Fibroblast of the aortic adventitia (primary cell): ENCODE measurements at regions not wholly inside any gene's neighbourhood (a gene's known extent, or its start where the extent isn't known, plus 50 kb on each side); places are given as distances from the start of the nearest gene placed in this dataset.

Source experiments
- DNase-seq: peaks from one replicate; pipeline ENCODE4 v3.0.0-alpha.2; 2010; ENCODE audit warnings: low read depth
- H3K4me3 ChIP-seq: 2 replicates; pipeline ENCODE4 v1.5.1; 2011; ENCODE audit warnings: low read depth, mild to moderate bottlenecking, control low read depth, low read length, moderate library complexity
- TF ChIP-seq, protein P1 (sequence below): IDR thresholded peaks from 2 replicates; pipeline ENCODE4 v1.5.1; 2011; ENCODE audit warnings: mild to moderate bottlenecking, low read length, control low read depth, inconsistent platforms; ENCODE audit not compliant: insufficient read depth

DNA sequence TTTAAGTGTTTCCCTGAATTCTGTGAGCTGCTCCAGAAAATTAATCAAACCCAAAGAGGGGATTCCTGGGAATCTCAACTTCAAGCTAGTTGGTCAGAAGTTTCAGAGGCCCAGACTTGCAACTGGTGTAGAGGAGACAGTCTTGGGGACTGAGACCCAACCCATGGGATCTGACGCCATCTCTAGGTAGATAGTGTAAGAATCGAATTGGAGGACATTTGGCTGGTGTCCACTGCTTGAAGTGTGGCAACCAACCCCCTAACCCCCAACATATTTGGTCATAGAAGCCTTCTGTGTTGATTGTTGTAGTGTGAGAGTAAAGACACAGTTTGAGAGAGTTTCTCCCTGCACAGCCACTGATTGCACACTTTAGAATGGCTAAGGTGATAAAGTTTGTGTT lies 103.5 kb upstream of the CARMIL1 start:
- no peak for DNase-seq
- TF ChIP-seq, protein P1, sequence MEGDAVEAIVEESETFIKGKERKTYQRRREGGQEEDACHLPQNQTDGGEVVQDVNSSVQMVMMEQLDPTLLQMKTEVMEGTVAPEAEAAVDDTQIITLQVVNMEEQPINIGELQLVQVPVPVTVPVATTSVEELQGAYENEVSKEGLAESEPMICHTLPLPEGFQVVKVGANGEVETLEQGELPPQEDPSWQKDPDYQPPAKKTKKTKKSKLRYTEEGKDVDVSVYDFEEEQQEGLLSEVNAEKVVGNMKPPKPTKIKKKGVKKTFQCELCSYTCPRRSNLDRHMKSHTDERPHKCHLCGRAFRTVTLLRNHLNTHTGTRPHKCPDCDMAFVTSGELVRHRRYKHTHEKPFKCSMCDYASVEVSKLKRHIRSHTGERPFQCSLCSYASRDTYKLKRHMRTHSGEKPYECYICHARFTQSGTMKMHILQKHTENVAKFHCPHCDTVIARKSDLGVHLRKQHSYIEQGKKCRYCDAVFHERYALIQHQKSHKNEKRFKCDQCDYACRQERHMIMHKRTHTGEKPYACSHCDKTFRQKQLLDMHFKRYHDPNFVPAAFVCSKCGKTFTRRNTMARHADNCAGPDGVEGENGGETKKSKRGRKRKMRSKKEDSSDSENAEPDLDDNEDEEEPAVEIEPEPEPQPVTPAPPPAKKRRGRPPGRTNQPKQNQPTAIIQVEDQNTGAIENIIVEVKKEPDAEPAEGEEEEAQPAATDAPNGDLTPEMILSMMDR: no peak
- no peak overlapping the region for H3K4me3 ChIP-seq

GRCh38 chr6:25176466-25176865 lies 102.7 kb upstream of the CARMIL1 start:
- TF ChIP-seq, protein P1: no peak
- H3K4me3 ChIP-seq: no peak overlapping the region
- DNase-seq: no peak

DNA sequence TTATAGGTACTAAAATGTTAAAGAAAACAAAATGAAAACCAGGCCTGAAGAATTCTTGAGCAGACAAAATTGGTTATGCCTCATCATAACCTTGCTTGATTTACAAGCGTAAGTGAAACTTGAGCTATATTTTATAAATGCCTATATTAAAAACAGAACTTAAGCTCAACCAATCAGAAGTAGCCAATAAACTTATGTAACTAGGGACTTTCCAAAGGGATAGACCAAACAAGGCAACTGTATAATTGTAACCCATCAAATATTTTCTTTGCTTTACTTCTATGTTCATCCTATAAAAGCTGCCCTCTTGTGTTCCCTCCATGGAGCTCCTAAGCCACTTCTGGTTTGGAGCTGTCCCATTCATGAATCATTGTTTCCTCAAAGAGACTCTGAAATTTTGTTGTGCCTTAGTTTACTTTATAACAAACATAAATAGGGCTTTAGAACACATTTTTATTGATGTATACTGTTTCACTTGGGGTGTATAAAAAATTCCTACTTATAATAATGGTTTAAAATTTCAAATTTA lies 101.6 kb upstream of the CARMIL1 start:
- TF ChIP-seq, protein P1: no peak
- H3K4me3 ChIP-seq: no peak overlapping the region
- no peak for DNase-seq

- TF ChIP-seq, protein P1: no peak
- no peak overlapping the region for H3K4me3 ChIP-seq
- DNase-seq: no peak
Observed at GRCh38 chr6:25178336-25179035, 100.7 kb upstream of the CARMIL1 start.

DNA sequence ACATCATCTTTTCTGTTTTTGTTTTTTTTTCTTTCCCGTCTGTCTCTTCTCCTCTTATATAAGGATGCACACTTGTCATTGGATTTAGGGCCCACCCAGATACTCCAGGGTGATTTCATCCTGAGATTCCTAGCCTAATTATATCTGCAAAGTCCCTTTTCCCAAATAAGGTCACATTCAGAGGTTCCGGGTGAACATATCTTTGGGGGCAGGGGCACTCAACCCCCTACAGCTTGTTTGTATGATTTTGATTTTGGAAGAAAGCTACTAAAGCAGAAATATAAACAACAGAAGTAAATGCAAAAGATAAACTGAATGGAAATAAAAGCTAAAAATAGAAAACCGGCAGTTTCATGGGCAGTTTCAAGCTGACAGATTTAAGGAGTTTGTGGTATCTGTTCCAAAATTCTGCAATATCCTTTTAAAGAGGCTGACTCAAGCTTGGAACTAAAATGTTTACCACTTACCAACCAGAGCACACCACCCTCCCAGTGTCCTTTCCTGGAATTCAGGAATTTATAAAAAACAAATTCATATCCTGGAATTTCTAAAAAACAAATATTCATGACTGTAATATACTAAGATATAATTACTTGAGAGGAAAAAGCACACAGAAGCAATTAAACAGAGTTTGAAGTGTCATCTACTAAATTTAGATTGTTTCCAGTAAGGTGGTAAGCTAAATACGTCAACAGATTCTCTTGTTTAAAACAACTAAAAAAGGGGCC lies 100.0 kb upstream of the CARMIL1 start:
- TF ChIP-seq, protein P1: no peak
- H3K4me3 ChIP-seq: no peak overlapping the region
- peak; percentile 85 for DNase-seq

DNA sequence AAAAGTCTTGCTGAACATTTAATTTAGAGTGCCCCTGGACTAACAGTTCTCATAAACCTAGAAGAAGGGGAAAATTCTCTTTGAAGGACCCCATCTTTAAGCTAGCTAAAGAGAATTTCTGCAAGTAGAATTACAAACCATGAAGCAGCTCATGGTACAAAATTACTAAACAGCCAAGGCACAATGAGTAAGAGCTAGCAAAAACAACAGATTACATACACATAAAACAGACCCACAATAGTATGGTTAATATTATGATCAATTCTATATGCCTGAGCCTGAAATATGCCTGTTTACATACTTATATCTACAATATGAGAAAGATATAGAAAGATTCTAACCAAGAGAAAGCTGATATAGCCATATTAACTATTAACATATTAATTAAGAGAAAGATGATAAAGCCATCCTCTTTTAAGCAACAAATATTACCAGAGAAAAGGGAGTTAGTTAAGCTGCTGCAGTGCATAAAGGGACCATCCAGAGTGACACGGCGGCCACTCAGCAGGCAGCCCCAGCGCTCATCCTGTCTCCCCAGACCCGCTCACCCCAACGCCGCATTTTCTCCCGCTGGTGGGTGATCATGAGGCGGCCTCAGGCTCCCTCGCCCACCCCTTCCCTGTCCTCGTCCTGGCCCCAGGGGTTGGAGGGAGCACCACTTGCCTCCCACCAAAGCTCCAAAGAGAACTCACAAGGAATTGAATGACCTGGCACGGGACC lies 98.4 kb upstream of the CARMIL1 start:
- H3K4me3 ChIP-seq: no peak overlapping the region
- DNase-seq: no peak
- TF ChIP-seq, protein P1: no peak
